HL-60 (cell line): ENCODE measurements at regions not wholly inside any gene's neighbourhood (a gene's known extent, or its start where the extent isn't known, plus 50 kb on each side); places are given as distances from the start of the nearest gene placed in this dataset.

ENCODE experiments used
- CTCF ChIP-seq: IDR thresholded peaks from one replicate; pipeline ENCODE4 v1.5.1; 2011; ENCODE audit warnings: low read length, control low read depth, inconsistent platforms; ENCODE audit not compliant: insufficient read depth
- GABPA ChIP-seq: IDR thresholded peaks from 2 replicates; pipeline ENCODE4 v1.6.1; 2012; ENCODE audit warnings: low read depth
- POLR2AphosphoS5 ChIP-seq: IDR thresholded peaks from 2 replicates; pipeline ENCODE4 v1.6.1; 2012; ENCODE audit warnings: low read depth
- REST ChIP-seq: IDR thresholded peaks from 2 replicates; pipeline ENCODE4 v1.6.1; 2012; ENCODE audit warnings: low read depth; ENCODE audit not compliant: insufficient replicate concordance

GRCh38 chr4:16337936-16338335, 111.7 kb upstream of the TAPT1 start:
- TF ChIP-seq POLR2AphosphoS5: no peak
- no peak for TF ChIP-seq CTCF
- no peak for TF ChIP-seq REST
- no peak for TF ChIP-seq GABPA
